ENCODE measurements at regions not wholly inside any gene's neighbourhood (a gene's known extent, or its start where the extent isn't known, plus 50 kb on each side); places are given as distances from the start of the nearest gene placed in this dataset.

DNA sequence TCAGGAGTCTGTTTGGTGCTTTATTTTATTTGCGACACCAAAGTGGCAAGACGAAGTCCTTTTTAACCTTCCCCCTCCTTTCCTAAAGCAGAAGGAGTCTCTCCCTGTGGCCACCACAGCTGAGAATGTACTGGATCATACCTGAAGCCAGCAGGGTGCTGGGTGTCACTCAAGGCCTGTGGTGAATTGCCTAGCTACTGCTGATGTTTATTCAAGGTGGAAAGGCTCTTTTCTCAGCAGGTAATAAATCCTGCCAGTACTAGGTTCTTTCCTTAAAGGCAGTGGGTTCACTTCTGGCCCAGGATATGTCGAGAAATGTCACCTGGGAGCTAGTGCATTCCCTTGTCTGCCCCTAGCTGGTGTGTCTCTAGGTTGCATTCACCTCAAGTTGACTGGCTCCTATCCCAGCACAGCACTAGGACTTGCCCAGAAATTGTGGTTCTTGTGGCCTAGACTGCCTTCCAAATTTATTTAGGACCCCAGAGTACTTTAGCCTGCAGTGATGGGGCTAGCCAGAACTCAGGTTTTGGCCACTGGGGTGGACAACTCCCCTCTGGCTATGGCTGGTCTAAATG, 60.8 kb upstream of the FAM3C start:
- DNase-seq = no peak
- Histone ChIP-seq H3K27me3 (no peaks in the 10 kb centered on the region), H3K9me3 (no peaks in the 10 kb centered on the region), H3K4me1 (no peaks in the 10 kb centered on the region), H3K36me3 (no peaks in the 10 kb centered on the region), H3K4me3 (no peak overlapping the region), H3K27ac (no peak overlapping the region)
- TF ChIP-seq POLR2A (IDR thresholded peaks at IDR 0.05) (no peak), CTCF (IDR thresholded peaks at IDR 0.05) (no peak)

- DNase-seq = no peak
- H3K4me1 ChIP-seq = no peaks in the 10 kb centered on the region
- no peak overlapping the region for H3K27ac ChIP-seq
- H3K9me3 ChIP-seq = no peaks in the 10 kb centered on the region
- no peak for TF ChIP-seq POLR2A (IDR thresholded peaks at IDR 0.05)
- TF ChIP-seq CTCF (IDR thresholded peaks at IDR 0.05) = no peak
- H3K36me3 ChIP-seq = no peaks in the 10 kb centered on the region
- no peak overlapping the region for H3K4me3 ChIP-seq
- no peaks in the 10 kb centered on the region for H3K27me3 ChIP-seq
Observed at GRCh38 chr7:121456015-121456414, 59.9 kb upstream of the FAM3C start.

DNA sequence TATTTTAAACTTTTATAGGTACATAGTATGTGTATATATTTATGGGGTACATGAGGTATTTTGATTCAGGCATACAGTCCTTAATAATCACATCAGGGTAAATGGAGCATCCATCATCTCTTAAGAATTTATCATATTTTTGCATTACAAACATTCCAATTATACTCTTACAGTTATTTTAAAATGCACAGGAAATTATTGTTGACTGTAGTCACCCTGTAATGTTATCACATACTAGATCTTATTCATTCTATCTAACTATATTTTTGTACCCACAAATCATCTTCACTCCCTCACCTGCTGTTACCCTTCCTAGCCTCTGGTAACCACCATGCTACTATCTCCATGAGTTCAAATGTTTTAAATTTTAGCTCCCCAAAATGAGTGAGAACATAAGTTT, 56.3 kb upstream of the FAM3C start:
- Histone ChIP-seq H3K4me3 (no peak overlapping the region), H3K4me1 (no peaks in the 10 kb centered on the region), H3K27me3 (no peaks in the 10 kb centered on the region), H3K36me3 (no peaks in the 10 kb centered on the region), H3K9me3 (no peaks in the 10 kb centered on the region), H3K27ac (no peak overlapping the region)
- no peak for DNase-seq
- TF ChIP-seq POLR2A (IDR thresholded peaks at IDR 0.05) (no peak), CTCF (IDR thresholded peaks at IDR 0.05) (no peak)

- no peak overlapping the region for H3K4me3 ChIP-seq
- H3K9me3 ChIP-seq = no peaks in the 10 kb centered on the region
- no peak overlapping the region for H3K27ac ChIP-seq
- H3K27me3 ChIP-seq = no peaks in the 10 kb centered on the region
- no peaks in the 10 kb centered on the region for H3K4me1 ChIP-seq
- H3K36me3 ChIP-seq = no peaks in the 10 kb centered on the region
- DNase-seq = no peak
- no peak for TF ChIP-seq CTCF (IDR thresholded peaks at IDR 0.05)
- TF ChIP-seq POLR2A (IDR thresholded peaks at IDR 0.05) = no peak
Observed at GRCh38 chr7:121451367-121452094, 55.4 kb upstream of the FAM3C start.

- Histone ChIP-seq H3K4me3 (no peak overlapping the region), H3K27me3 (no peaks in the 10 kb centered on the region)
- no peak for TF ChIP-seq CTCF (IDR thresholded peaks at IDR 0.05)
- no peak for TF ChIP-seq POLR2A (IDR thresholded peaks at IDR 0.05)
Observed at GRCh38 chr7:121450631-121451198, 54.6 kb upstream of the FAM3C start.

More at GRCh38 chr7:121450631-121451198, 54.6 kb upstream of the FAM3C start:
- no peak overlapping the region for H3K27ac ChIP-seq
- no peaks in the 10 kb centered on the region for H3K4me1 ChIP-seq
- no peaks in the 10 kb centered on the region for H3K9me3 ChIP-seq
- H3K36me3 ChIP-seq = no peaks in the 10 kb centered on the region
- DNase-seq = no peak

Data from Peyer's patch (tissue), 4 donors.